ENCODE measurements at regions not wholly inside any gene's neighbourhood (a gene's known extent, or its start where the extent isn't known, plus 50 kb on each side); places are given as distances from the start of the nearest gene placed in this dataset.

GRCh38 chr7:37505750-37506353, 57.2 kb upstream of the ELMO1 start:
- TF ChIP-seq POLR2A (IDR thresholded peaks at IDR 0.05) (no peak), CTCF (IDR thresholded peaks at IDR 0.05) (no peak), POLR2AphosphoS5 (IDR thresholded peaks at IDR 0.05) (no peak), EP300 (IDR thresholded peaks at IDR 0.05) (no peak)
